Kidney (tissue), 13 donors: ENCODE measurements at regions not wholly inside any gene's neighbourhood (a gene's known extent, or its start where the extent isn't known, plus 50 kb on each side); places are given as distances from the start of the nearest gene placed in this dataset.

ENCODE experiments used
- DNase-seq, 5 donors: peaks; one replicate each; pipeline ENCODE4 v3.0.0-alpha.2; 2013 to 2020
- FAIRE-seq: peaks from 2 replicates; lab custom pipeline; 2012; peaks lifted over from hg19 to GRCh38; lab: Jason Lieb, UNC
- H3K27ac ChIP-seq, 2 donors: one replicate each; pipeline ENCODE4 v1.7.0; 2013; ENCODE audit warnings: low read depth in 2 of 2, low read length in 2 of 2, inconsistent platforms in 1 of 2
- H3K27me3 ChIP-seq: one replicate; pipeline ENCODE4 v1.7.1; 2013; ENCODE audit warnings: low read length, inconsistent platforms; ENCODE audit not compliant: control insufficient read depth, insufficient read depth
- H3K36me3 ChIP-seq, 3 donors: one replicate each; pipeline versions ENCODE4 v1.7.0 to v1.7.1; 2013; ENCODE audit warnings: low read length in 3 of 3, control low read depth in 1 of 3, inconsistent platforms in 1 of 3; ENCODE audit not compliant: insufficient read depth in 3 of 3, control insufficient read depth in 2 of 3
- H3K4me1 ChIP-seq, 3 donors: one replicate each; pipeline versions ENCODE4 v1.7.0 to v1.7.1; 2013; ENCODE audit warnings: low read length in 3 of 3, inconsistent platforms in 1 of 3, low read depth in 1 of 3; ENCODE audit not compliant: control insufficient read depth in 2 of 3, insufficient read depth in 2 of 3
- H3K4me3 ChIP-seq, 3 donors: one replicate each; pipeline versions ENCODE4 v1.7.0 to v1.8.1; 2013; ENCODE audit warnings: low read length in 3 of 3, control low read depth in 1 of 3, inconsistent platforms in 1 of 3
- H3K9ac ChIP-seq, 3 donors: one replicate each; pipeline versions ENCODE4 v1.7.0 to v1.7.1; 2013; ENCODE audit warnings: low read length in 3 of 3, control low read depth in 1 of 3, inconsistent platforms in 1 of 3
- H3K9me3 ChIP-seq, 3 donors: one replicate each; pipeline versions ENCODE4 v1.7.0 to v1.7.1; 2013; ENCODE audit warnings: low read length in 3 of 3, control low read depth in 1 of 3, inconsistent platforms in 1 of 3; ENCODE audit not compliant: control insufficient read depth in 2 of 3, insufficient read depth in 1 of 3
- CTCF ChIP-seq: IDR thresholded peaks from 3 replicates; pipeline ENCODE4 v1.5.1; 2012; ENCODE audit warnings: mild to moderate bottlenecking, moderate library complexity, borderline replicate concordance; ENCODE audit not compliant: insufficient read depth; ENCODE audit errors: extremely low read depth
- intact Hi-C: fragments of 100-400 bp; cut with DNase I; formaldehyde crosslinking; loops from one replicate; pipeline ENCODE4 v1.11.1; 2022
- donor health status: control.
- donor health status: control.
- donor health status: control.
- donor health status: control.
- donor health status: control.
- donor health status: DM: yes; HTN: yes; CAD: no.
- donor health status: Normal renal cell carcinoma (clear cell type).

GRCh38 chr14:49008363-49008762, 577.8 kb downstream of the RPS29 start:
- H3K4me3 ChIP-seq: no peak overlapping the region
- H3K9ac ChIP-seq: no peak overlapping the region
- no peaks in the 10 kb centered on the region for H3K27me3 ChIP-seq
- no peak for FAIRE-seq
- no peaks in the 10 kb centered on the region for H3K9me3 ChIP-seq
- H3K36me3 ChIP-seq: no peaks in the 10 kb centered on the region
- DNase-seq: no peak
- TF ChIP-seq CTCF: no peak
- no peak overlapping the region for H3K27ac ChIP-seq
- intact Hi-C loops: no loop called here
- H3K4me1 ChIP-seq: no peaks in the 10 kb centered on the region

DNA sequence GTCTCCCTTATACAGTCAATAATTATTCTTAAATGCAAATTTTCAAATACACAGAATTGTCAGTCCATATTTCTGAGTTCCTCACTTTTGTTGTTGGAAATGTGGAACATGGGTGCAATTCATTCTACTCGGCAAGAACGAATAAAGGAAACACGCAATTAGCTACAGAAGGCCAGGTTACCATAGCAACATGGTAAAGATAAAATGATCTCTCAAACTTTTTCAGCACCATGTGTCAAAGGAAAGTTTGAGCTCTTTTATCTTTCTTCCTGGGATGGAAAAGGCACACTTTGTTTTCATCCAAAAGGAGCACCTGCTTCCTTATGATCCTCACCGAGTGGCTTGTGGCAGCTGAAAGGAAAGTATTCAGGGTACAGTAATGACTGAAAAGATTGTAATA, 595.0 kb downstream of the RPS29 start:
- no peak for FAIRE-seq
- no peaks in the 10 kb centered on the region for H3K4me1 ChIP-seq
- H3K9ac ChIP-seq: no peak overlapping the region
- no peak for TF ChIP-seq CTCF
- H3K9me3 ChIP-seq: no peaks in the 10 kb centered on the region
- no peak overlapping the region for H3K4me3 ChIP-seq
- no peak overlapping the region for H3K27ac ChIP-seq
- no peaks in the 10 kb centered on the region for H3K27me3 ChIP-seq
- no peaks in the 10 kb centered on the region for H3K36me3 ChIP-seq
- DNase-seq: no peak
- intact Hi-C loops: no loop called here

GRCh38 chr14:48983351-48983888, 602.8 kb downstream of the RPS29 start:
- H3K27me3 ChIP-seq: no peaks in the 10 kb centered on the region
- intact Hi-C loops: no loop called here
- FAIRE-seq (no peak), DNase-seq (no peak)
- no peaks in the 10 kb centered on the region for H3K9me3 ChIP-seq
- no peak overlapping the region for H3K4me3 ChIP-seq
- H3K27ac ChIP-seq: no peak overlapping the region
- H3K36me3 ChIP-seq: no peaks in the 10 kb centered on the region
- no peak for TF ChIP-seq CTCF
- no peak overlapping the region for H3K9ac ChIP-seq
- H3K4me1 ChIP-seq: no peaks in the 10 kb centered on the region

- intact Hi-C loops: no loop called here
- TF ChIP-seq CTCF: no peak
Measured at GRCh38 chr14:48974994-48975393, 611.2 kb downstream of the RPS29 start.

More at GRCh38 chr14:48974994-48975393, 611.2 kb downstream of the RPS29 start:
- Histone ChIP-seq H3K27ac (no peak overlapping the region), H3K36me3 (no peaks in the 10 kb centered on the region), H3K9me3 (peaks cover 0 to 4% (median 0%) of the 10 kb centered on the region in 3 donors), H3K27me3 (no peaks in the 10 kb centered on the region), H3K9ac (no peak overlapping the region), H3K4me1 (no peaks in the 10 kb centered on the region), H3K4me3 (no peak overlapping the region)
- FAIRE-seq (no peak), DNase-seq (no peak)
